ENCODE measurements at regions not wholly inside any gene's neighbourhood (a gene's known extent, or its start where the extent isn't known, plus 50 kb on each side); places are given as distances from the start of the nearest gene placed in this dataset.

- Mint-ChIP-seq H3K4me3 (no peak overlapping the region), H3K27me3 (ENCODE audit: insufficient read depth) (peaks cover 2% of the 10 kb centered on the region), H3K9me3 (no peaks in the 10 kb centered on the region), H3K36me3 (ENCODE audit: low read depth) (no peaks in the 10 kb centered on the region), H3K27ac (no peak overlapping the region), H3K4me1 (ENCODE audit: low read depth) (peaks cover 17% of the 10 kb centered on the region)
- no peak for DNase-seq
- TF ChIP-seq, protein P1, sequence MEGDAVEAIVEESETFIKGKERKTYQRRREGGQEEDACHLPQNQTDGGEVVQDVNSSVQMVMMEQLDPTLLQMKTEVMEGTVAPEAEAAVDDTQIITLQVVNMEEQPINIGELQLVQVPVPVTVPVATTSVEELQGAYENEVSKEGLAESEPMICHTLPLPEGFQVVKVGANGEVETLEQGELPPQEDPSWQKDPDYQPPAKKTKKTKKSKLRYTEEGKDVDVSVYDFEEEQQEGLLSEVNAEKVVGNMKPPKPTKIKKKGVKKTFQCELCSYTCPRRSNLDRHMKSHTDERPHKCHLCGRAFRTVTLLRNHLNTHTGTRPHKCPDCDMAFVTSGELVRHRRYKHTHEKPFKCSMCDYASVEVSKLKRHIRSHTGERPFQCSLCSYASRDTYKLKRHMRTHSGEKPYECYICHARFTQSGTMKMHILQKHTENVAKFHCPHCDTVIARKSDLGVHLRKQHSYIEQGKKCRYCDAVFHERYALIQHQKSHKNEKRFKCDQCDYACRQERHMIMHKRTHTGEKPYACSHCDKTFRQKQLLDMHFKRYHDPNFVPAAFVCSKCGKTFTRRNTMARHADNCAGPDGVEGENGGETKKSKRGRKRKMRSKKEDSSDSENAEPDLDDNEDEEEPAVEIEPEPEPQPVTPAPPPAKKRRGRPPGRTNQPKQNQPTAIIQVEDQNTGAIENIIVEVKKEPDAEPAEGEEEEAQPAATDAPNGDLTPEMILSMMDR (IDR thresholded peaks at IDR 0.05) = no peak
These were observed 161.3 kb upstream of the HNRNPA3 start for GRCh38 chr2:177051278-177051677.

GRCh38 chr2:177052471-177052870 lies 160.1 kb upstream of the HNRNPA3 start:
- peaks cover 5% of the 10 kb centered on the region for H3K27me3 Mint-ChIP-seq (ENCODE audit: insufficient read depth)
- no peaks in the 10 kb centered on the region for H3K9me3 Mint-ChIP-seq
- H3K36me3 Mint-ChIP-seq (ENCODE audit: low read depth) = no peaks in the 10 kb centered on the region
- TF ChIP-seq, protein P1 (IDR thresholded peaks at IDR 0.05) = no peak
- H3K27ac Mint-ChIP-seq = no peak overlapping the region
- no peak overlapping the region; the same call in 1 of the 2 replicates for H3K4me3 Mint-ChIP-seq
- peaks cover 17% of the 10 kb centered on the region for H3K4me1 Mint-ChIP-seq (ENCODE audit: low read depth)
- DNase-seq = no peak

- peaks cover 5% of the 10 kb centered on the region for H3K27me3 Mint-ChIP-seq (ENCODE audit: insufficient read depth)
- H3K9me3 Mint-ChIP-seq = no peaks in the 10 kb centered on the region
- H3K36me3 Mint-ChIP-seq (ENCODE audit: low read depth) = no peaks in the 10 kb centered on the region
- TF ChIP-seq, protein P1 (IDR thresholded peaks at IDR 0.05) = no peak
- H3K4me1 Mint-ChIP-seq (ENCODE audit: low read depth) = peaks cover 17% of the 10 kb centered on the region
- peak overlapping the region; percentile 56; the same call in 1 of the 2 replicates for H3K4me3 Mint-ChIP-seq
- DNase-seq = no peak
- H3K27ac Mint-ChIP-seq = no peak overlapping the region; the same call in 1 of the 2 replicates
These were observed 159.6 kb upstream of the HNRNPA3 start for GRCh38 chr2:177053038-177053437.

DNA sequence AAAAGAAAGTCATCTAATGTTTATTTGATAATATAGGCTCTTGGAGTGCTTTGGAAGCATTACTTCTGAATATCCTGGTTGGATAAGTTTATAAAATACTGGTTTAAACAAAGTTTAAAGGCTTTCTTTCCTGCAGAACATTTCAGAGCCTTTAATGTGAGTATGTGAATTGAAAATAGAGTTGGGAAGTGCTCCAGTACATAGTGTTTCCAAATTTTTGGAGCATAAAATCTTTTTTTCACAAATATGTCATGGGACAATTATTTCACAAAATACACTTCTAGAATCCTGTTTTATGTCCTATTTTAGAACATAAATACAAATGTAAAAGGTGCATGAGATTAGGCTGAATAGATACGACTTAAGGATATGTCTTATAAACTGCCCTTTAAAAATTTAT lies 158.9 kb upstream of the HNRNPA3 start:
- H3K4me3 Mint-ChIP-seq = peak overlapping the region; percentile 56; the same call in 1 of the 2 replicates
- H3K36me3 Mint-ChIP-seq (ENCODE audit: low read depth) = no peaks in the 10 kb centered on the region
- H3K4me1 Mint-ChIP-seq (ENCODE audit: low read depth) = peaks cover 17% of the 10 kb centered on the region
- TF ChIP-seq, protein P1 (IDR thresholded peaks at IDR 0.05) = no peak
- H3K9me3 Mint-ChIP-seq = no peaks in the 10 kb centered on the region
- peaks cover 5% of the 10 kb centered on the region for H3K27me3 Mint-ChIP-seq (ENCODE audit: insufficient read depth)
- no peak overlapping the region for H3K27ac Mint-ChIP-seq
- no peak for DNase-seq

GRCh38 chr2:177056481-177056929 lies 156.1 kb upstream of the HNRNPA3 start:
- TF ChIP-seq, protein P1 (IDR thresholded peaks at IDR 0.05) = peak; percentile 27; the same call in 1 of the 2 replicates
- DNase-seq = no peak
- Mint-ChIP-seq H3K36me3 (ENCODE audit: low read depth) (no peaks in the 10 kb centered on the region), H3K9me3 (no peaks in the 10 kb centered on the region), H3K4me3 (no peak overlapping the region), H3K4me1 (ENCODE audit: low read depth) (peaks cover 17% of the 10 kb centered on the region), H3K27me3 (ENCODE audit: insufficient read depth) (peaks cover 3% of the 10 kb centered on the region; the same call in 1 of the 2 replicates), H3K27ac (no peak overlapping the region)
